ENCODE measurements at regions not wholly inside any gene's neighbourhood (a gene's known extent, or its start where the extent isn't known, plus 50 kb on each side); places are given as distances from the start of the nearest gene placed in this dataset.

DNA sequence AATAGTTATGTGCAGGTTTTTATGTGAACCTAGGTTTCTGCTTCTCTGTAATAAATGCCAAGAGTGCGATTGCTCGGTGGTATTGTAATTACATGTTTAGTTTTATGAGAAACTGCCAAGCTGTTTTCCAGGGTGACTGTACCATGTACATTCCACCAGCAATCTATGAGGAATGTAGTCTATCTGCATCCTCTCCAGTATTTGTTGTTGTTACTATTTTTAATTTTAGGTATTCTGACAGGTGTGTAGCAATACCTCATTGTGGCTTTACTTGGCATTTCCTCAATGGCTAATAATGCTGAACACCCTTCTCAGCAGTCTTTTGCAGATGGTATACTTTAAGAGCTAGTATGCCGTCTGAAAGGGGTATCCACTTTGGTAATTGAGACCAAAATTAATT, 142.1 kb downstream of the BMP2 start:
- CTCF ChIA-PET: no interaction called here
- no peak for DNase-seq (ENCODE audit: extremely low spot score)
- POLR2A ChIA-PET: no interaction called here
- TF ChIP-seq ELF4 (IDR thresholded peaks at IDR 0.05) (no peak), CTBP1 (IDR thresholded peaks at IDR 0.05; ENCODE audit: borderline replicate concordance) (no peak)

DNA sequence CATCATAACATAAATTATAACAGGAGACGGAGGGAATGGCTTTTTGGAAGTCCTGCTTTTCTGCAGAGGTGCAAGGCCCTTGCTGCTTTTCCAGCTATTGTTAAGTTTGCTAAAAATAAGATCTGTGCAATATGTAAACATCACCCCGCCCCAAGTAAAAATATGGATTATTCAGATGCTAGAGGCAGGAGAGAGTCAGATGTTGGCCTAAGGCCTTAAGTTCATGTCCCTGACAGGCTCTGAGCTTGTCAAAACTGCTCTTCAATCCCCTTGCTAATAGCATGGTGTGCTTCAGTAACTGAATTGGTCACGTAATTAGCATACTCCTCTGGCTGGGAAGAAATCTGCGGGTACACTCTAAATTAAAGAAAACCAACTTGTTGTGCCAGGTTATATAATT, 147.5 kb downstream of the BMP2 start:
- ChIA-PET CTCF (interaction anchor here (1.2 kb wide), 1 partner anchor 9 kb away, joined by 6 read pairs; no protein-coding TSS in a partner anchor), POLR2A (no interaction called here)
- no peak for DNase-seq (ENCODE audit: extremely low spot score)
- TF ChIP-seq CTBP1 (IDR thresholded peaks at IDR 0.05; ENCODE audit: borderline replicate concordance): no peak
- no peak for TF ChIP-seq FOXM1 (IDR thresholded peaks at IDR 0.05; ENCODE audit: borderline replicate concordance)
- no peak for TF ChIP-seq NFRKB (IDR thresholded peaks at IDR 0.05)
- no peak for TF ChIP-seq FOXK2 (IDR thresholded peaks at IDR 0.05)
- no peak for TF ChIP-seq L3MBTL2 (conservative IDR thresholded peaks at IDR 0.05)
- no peak for TF ChIP-seq SUZ12 (IDR thresholded peaks at IDR 0.05)
- no peak for TF ChIP-seq ARNT (IDR thresholded peaks at IDR 0.05)

DNA sequence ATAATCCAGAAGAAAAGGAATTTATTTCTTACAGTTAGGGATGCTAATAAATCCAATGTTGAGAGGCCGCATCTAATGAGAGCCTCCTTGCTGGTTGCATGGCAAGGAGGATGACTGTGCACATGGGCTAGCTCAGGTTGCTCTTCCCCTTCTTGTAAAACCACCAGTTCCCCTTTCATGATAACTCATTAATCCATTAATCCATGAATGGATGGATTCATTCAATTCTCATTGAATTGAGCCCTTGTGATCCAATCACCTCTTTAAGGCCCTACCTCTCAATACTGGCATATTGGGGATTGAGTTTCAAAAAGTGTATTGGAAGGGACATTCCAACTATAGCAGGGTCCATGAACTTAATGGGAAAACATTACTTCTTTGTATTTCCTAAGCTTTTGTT, 149.5 kb downstream of the BMP2 start:
- DNase-seq (ENCODE audit: extremely low spot score): no peak
- TF ChIP-seq BHLHE40 (IDR thresholded peaks at IDR 0.05; ENCODE audit: borderline replicate concordance): no peak
- CTCF ChIA-PET: no interaction called here
- POLR2A ChIA-PET: no interaction called here

DNA sequence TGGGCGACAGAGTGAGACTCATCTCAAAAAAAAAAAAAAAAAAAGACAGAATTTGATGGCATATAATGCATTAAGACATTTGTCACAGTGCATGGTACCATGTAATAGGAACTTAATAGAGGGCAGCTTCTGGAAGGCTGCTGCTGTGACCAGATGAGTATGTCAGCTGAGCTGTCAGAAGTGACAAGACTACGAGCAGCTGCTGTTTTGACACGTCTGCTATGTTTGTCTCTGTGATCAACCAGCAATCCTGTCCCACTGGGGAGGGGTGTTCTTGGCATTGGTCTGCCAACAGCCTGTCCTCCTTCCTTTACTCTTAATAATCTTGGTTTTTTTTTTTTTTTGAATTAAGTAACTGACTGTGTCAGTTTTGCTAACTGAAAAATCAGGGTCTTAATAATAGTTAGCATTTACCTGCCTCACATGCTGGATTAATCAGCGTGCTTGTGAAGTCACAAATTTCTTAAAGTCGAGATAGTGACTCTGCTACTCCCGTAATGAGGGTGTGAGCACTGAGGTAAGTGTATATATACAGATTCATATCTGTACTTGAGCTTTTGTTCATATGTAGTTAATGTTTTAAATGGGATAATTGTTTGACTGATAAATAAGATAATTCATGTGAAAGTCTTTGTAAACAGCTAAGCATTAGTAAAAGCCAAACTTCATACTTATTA, 152.4 kb downstream of the BMP2 start:
- TF ChIP-seq ELF4 (IDR thresholded peaks at IDR 0.05) (no peak), FOXM1 (IDR thresholded peaks at IDR 0.05; ENCODE audit: borderline replicate concordance) (no peak), HDGF (IDR thresholded peaks at IDR 0.05; ENCODE audit: borderline replicate concordance) (no peak), BHLHE40 (IDR thresholded peaks at IDR 0.05; ENCODE audit: borderline replicate concordance) (no peak), FOXK2 (IDR thresholded peaks at IDR 0.05) (no peak), ARNT (IDR thresholded peaks at IDR 0.05) (no peak), TARDBP (IDR thresholded peaks at IDR 0.05) (no peak), L3MBTL2 (conservative IDR thresholded peaks at IDR 0.05) (no peak), FOXA1 (IDR thresholded peaks at IDR 0.05) (no peak)
- TF ChIP-seq, protein P1, sequence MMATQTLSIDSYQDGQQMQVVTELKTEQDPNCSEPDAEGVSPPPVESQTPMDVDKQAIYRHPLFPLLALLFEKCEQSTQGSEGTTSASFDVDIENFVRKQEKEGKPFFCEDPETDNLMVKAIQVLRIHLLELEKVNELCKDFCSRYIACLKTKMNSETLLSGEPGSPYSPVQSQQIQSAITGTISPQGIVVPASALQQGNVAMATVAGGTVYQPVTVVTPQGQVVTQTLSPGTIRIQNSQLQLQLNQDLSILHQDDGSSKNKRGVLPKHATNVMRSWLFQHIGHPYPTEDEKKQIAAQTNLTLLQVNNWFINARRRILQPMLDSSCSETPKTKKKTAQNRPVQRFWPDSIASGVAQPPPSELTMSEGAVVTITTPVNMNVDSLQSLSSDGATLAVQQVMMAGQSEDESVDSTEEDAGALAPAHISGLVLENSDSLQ (IDR thresholded peaks at IDR 0.05): no peak
- ChIA-PET POLR2A (no interaction called here), CTCF (interaction anchor here (0.6 to 0.7 kb wide), 2 partner anchors 63 to 293 kb away, joined by 3 to 4 read pairs; no protein-coding TSS in a partner anchor)
- DNase-seq (ENCODE audit: extremely low spot score): no peak

DNA sequence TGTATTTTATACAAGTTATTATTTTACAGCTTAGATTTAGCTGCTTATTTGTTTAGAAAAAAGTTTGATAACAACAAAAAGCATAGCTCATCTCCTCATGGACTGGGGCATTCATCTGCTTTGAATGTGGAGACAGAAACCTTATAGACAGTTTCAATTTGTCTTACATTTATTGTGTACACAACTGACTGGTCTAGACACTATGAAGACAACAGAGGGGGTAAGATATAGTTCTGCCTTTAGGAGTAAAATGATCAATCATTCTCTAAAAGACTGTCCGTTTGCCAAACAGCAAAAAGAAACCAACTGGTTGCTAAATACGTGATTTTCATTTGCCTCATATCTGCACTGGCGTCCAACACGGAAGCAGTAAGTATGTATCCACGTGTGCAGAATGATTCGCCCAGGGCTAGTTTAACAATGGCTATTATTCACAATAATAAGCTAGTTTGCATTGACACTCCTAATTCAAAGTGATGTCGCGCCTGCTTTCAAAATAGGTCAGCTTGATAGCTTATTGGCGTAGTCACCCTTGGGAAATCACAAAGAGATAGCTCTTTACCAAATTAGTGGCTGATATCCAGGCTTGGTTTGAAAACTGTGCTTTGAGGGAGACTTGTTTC, 153.6 kb downstream of the BMP2 start:
- no peak for DNase-seq (ENCODE audit: extremely low spot score)
- CTCF ChIA-PET: no interaction called here
- TF ChIP-seq SP1 (IDR thresholded peaks at IDR 0.05) (no peak), HDGF (IDR thresholded peaks at IDR 0.05; ENCODE audit: borderline replicate concordance) (no peak), FOXM1 (IDR thresholded peaks at IDR 0.05; ENCODE audit: borderline replicate concordance) (no peak), ARNT (IDR thresholded peaks at IDR 0.05) (no peak), LEF1 (IDR thresholded peaks at IDR 0.05; ENCODE audit: borderline replicate concordance) (no peak), ZNF384 (IDR thresholded peaks at IDR 0.05) (no peak), L3MBTL2 (conservative IDR thresholded peaks at IDR 0.05) (no peak), FOXK2 (IDR thresholded peaks at IDR 0.05) (no peak), ELF4 (IDR thresholded peaks at IDR 0.05) (no peak), NFRKB (IDR thresholded peaks at IDR 0.05) (no peak), FOXA1 (IDR thresholded peaks at IDR 0.05) (no peak), BHLHE40 (IDR thresholded peaks at IDR 0.05; ENCODE audit: borderline replicate concordance) (no peak), SUZ12 (IDR thresholded peaks at IDR 0.05) (no peak), CTBP1 (IDR thresholded peaks at IDR 0.05; ENCODE audit: borderline replicate concordance) (no peak), TARDBP (IDR thresholded peaks at IDR 0.05) (no peak)
- TF ChIP-seq, protein P1 (IDR thresholded peaks at IDR 0.05): no peak
- POLR2A ChIA-PET: no interaction called here

DNA sequence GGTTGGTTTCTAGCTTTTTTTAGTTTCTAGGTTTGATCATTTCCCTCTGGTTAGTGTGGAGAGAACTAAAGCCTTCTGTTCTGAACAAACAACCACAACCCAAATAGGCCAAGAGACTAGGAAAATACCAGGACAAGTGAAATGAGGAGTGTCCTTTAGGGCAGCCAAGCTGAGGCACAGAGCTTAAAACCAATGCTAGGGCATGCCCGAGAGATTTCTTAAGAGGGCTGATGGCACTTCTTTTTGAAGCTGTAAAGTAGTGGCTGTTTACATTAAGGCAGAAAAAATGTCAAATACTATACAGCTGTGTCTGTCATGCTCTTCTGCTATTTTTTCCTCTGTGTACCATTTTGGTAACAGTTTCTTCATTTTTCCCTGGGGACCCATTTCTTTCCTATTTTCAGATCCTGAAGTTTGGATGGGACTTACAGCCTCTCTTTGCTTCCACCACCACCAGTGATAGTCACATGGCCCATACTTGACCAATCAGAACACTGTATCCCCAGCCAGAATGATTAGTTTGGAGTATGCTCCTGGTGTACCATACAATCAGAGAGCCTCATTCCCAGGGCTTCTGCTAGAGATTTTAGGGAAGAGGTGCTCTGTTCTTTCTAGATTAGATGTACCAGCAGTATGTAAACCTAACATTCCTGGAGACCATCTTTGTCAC, 154.4 kb downstream of the BMP2 start:
- TF ChIP-seq TARDBP (IDR thresholded peaks at IDR 0.05) (no peak), NFRKB (IDR thresholded peaks at IDR 0.05) (no peak), ELF4 (IDR thresholded peaks at IDR 0.05) (no peak), HDGF (IDR thresholded peaks at IDR 0.05; ENCODE audit: borderline replicate concordance) (no peak), ARNT (IDR thresholded peaks at IDR 0.05) (no peak), FOXM1 (IDR thresholded peaks at IDR 0.05; ENCODE audit: borderline replicate concordance) (no peak), BHLHE40 (IDR thresholded peaks at IDR 0.05; ENCODE audit: borderline replicate concordance) (no peak), SUZ12 (IDR thresholded peaks at IDR 0.05) (no peak), SP1 (IDR thresholded peaks at IDR 0.05) (no peak), LEF1 (IDR thresholded peaks at IDR 0.05; ENCODE audit: borderline replicate concordance) (no peak), L3MBTL2 (conservative IDR thresholded peaks at IDR 0.05) (no peak), FOXK2 (IDR thresholded peaks at IDR 0.05) (no peak), CTBP1 (IDR thresholded peaks at IDR 0.05; ENCODE audit: borderline replicate concordance) (no peak), FOXA1 (IDR thresholded peaks at IDR 0.05) (no peak)
- TF ChIP-seq, protein P1 (IDR thresholded peaks at IDR 0.05): no peak
- POLR2A ChIA-PET: no interaction called here
- no peak for DNase-seq (ENCODE audit: extremely low spot score)
- CTCF ChIA-PET: no interaction called here
